ENCODE measurements at regions not wholly inside any gene's neighbourhood (a gene's known extent, or its start where the extent isn't known, plus 50 kb on each side); places are given as distances from the start of the nearest gene placed in this dataset.
A peak's percentile ranks its signal among the peaks of the same experiment; 100 is the strongest.
"Not testable (repeated sequence)": the region's sequence is repeated elsewhere in the genome, so short reads cannot be mapped to it uniquely, and the experiment has no call there.

- DNase-seq (ENCODE audit: low read depth): no peak
Measured at GRCh38 chr3:101998256-101998926, 149.1 kb downstream of the NFKBIZ start.

GRCh38 chr3:101999177-101999779 is 150.0 kb downstream of the NFKBIZ start:
- DNase-seq (ENCODE audit: low read depth): peak; percentile 26

- no peak for DNase-seq (ENCODE audit: low read depth)
Measured at GRCh38 chr3:102000620-102001209, 151.4 kb downstream of the NFKBIZ start.

GRCh38 chr3:102002056-102002455 is 152.7 kb downstream of the NFKBIZ start:
- no peak for DNase-seq (ENCODE audit: low read depth)

GRCh38 chr3:102004561-102004960 is 155.2 kb downstream of the NFKBIZ start:
- DNase-seq (ENCODE audit: low read depth): no peak

GRCh38 chr3:102005551-102005950 is 156.2 kb downstream of the NFKBIZ start:
- no peak for DNase-seq (ENCODE audit: low read depth)

- peak; percentile 98 for DNase-seq (ENCODE audit: low read depth)
Measured at GRCh38 chr3:102006812-102007485, 157.6 kb downstream of the NFKBIZ start.

- not testable (repeated sequence) for DNase-seq (ENCODE audit: low read depth)
Measured at GRCh38 chr3:102008436-102008835, 159.1 kb downstream of the NFKBIZ start.

GRCh38 chr3:102016417-102016816 is 167.1 kb downstream of the NFKBIZ start:
- no peak for DNase-seq (ENCODE audit: low read depth)

GRCh38 chr3:102017784-102018183 is 168.5 kb downstream of the NFKBIZ start:
- DNase-seq (ENCODE audit: low read depth): no peak

GRCh38 chr3:102018551-102018950 is 169.2 kb downstream of the NFKBIZ start:
- no peak for DNase-seq (ENCODE audit: low read depth)

GRCh38 chr3:102020735-102021134 is 171.4 kb downstream of the NFKBIZ start:
- DNase-seq (ENCODE audit: low read depth): no peak

- DNase-seq (ENCODE audit: low read depth): no peak
Measured at GRCh38 chr3:102024270-102024904, 175.1 kb downstream of the NFKBIZ start.

GRCh38 chr3:102025606-102026270 is 176.4 kb downstream of the NFKBIZ start:
- no peak for DNase-seq (ENCODE audit: low read depth)

GRCh38 chr3:102026656-102027055 is 177.3 kb downstream of the NFKBIZ start:
- DNase-seq (ENCODE audit: low read depth): no peak

- DNase-seq (ENCODE audit: low read depth): no peak
Measured at GRCh38 chr3:102030661-102031060, 181.3 kb downstream of the NFKBIZ start.

- DNase-seq (ENCODE audit: low read depth): no peak
Measured at GRCh38 chr3:102031834-102032233, 182.5 kb downstream of the NFKBIZ start.

GRCh38 chr3:102032491-102033383 is 183.4 kb downstream of the NFKBIZ start:
- DNase-seq (ENCODE audit: low read depth): no peak

GRCh38 chr3:102034639-102035451 is 185.5 kb downstream of the NFKBIZ start:
- no peak for DNase-seq (ENCODE audit: low read depth)

GRCh38 chr3:102036017-102036416 is 186.7 kb downstream of the NFKBIZ start:
- no peak for DNase-seq (ENCODE audit: low read depth)
